GM21529 (cell line): ENCODE measurements at regions not wholly inside any gene's neighbourhood (a gene's known extent, or its start where the extent isn't known, plus 50 kb on each side); places are given as distances from the start of the nearest gene placed in this dataset.
"Not testable (repeated sequence)": the region's sequence is repeated elsewhere in the genome, so short reads cannot be mapped to it uniquely, and the experiment has no call there.

Experiments
- ATAC-seq: cut with Tn5 transposase; IDR thresholded peaks from one replicate; pipeline ENCODE4 v1.9.1; 2021; ENCODE audit not compliant: unreplicated experiment

DNA sequence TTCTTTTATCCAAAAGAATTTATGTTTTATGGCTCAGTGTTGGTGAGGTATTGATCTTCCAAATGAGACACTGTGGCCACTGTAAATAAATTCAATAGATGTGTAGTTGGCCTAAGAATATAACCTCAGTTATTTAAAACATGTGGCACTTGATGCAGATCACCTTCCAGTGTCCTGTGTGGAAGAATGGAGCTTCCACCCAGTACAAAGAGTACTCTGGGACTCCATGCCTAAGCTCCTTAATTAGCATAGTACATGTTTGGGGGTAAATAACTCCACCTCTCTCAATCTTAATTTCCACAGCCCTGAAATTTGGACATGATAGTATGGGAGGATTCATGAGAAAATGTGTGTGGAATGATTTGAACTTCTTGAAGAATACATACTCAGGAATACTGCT is 105.7 kb downstream of the SPDYE17 start:
- not testable (repeated sequence) for ATAC-seq

GRCh38 chr7:76924756-76925155 is 107.4 kb downstream of the SPDYE17 start:
- not testable (repeated sequence) for ATAC-seq

DNA sequence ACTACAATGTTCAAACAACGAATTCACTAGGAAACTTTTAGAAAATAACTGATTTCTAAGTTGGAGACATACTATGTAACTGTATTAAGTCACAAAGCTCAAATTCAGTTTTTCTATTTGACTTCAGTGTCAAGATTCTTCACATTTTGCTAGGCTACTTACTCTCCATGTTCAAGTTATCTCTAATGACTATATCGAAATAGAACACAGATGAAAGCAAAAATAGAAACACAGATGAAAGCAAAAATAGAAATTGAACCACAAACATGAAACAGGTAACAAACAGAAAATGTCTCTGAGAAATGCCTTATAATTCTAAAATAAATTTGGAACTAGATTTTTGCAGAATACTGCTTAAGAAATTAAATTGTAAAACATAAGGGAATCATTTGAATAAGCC is 113.5 kb downstream of the SPDYE17 start:
- peak; percentile 60 for ATAC-seq

DNA sequence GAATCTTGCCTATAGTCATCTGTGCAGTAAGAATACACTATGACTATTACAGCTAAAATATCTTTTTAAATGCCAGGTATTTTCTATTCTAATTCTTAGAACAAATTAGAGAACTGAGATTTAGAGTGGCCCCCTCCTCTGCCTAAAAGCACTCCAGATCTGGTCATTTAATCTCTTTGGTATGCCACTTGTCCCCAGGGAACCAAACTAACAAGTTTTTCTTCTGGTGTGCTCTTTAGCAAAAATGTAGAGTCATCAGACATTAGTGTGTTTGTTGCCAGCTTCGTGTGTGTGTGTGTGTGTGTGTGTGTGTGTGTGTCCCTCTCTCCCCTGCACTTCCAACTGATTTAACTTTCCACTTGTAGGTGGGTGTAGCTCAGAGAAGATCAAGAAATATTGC is 117.8 kb downstream of the SPDYE17 start:
- ATAC-seq = not testable (repeated sequence)

DNA sequence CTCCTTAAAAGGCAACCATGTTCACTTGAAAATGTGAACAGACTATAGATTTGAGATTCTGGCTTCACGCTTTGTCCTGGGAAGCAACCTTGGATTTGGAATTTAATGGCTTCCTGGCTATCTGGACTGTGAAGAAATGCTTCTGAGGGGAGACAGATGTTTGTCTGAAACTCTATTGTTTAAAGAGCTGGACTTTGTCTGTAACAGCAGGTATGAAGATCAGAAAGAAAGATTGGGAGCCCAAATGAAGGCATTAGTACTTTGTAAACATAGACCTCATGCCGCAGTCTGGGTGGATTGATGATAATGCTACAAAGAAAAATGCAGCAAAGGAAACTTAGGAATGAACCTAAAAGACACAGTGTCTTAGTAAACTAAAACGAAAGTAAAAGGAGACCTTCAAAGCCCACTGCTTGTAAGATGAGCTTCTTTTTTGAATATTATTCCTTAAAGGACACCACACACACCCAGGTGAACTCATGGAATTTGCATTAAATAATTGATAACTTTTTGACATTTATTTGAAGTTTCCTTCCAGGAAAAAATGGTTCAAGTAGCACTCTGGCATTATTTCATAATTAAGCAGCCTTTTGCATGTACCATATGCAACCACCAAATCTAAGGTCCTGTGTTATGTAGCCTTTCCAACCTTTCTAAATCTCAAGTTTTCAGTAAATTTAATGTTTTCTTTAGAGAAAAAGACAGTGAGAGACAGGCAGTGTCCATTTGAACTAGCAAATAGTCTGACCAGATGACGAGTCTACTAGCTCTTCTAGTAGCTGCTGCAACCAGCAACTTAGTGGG is 119.9 kb downstream of the SPDYE17 start:
- ATAC-seq = not testable (repeated sequence)

DNA sequence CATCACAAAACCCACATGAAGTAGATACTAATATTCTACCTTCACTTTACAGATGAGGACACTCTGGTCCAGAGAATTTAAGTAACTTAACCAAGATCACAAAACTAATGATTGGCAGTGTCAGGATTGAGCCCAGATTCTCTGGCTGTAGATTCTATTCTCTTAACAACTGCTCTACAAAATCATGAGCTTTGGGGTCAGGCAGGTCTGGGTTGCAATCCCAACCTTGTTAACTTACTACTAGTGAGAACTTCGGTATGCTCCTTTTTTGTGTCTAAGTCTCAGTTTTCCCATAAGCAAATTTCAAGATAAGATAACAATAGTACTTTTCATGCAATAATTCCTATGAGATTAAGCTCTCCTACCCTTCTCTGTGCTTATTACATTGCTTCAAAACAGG is 127.5 kb downstream of the SPDYE17 start:
- not testable (repeated sequence) for ATAC-seq

- ATAC-seq = not testable (repeated sequence)
These were observed 130.0 kb downstream of the SPDYE17 start for GRCh38 chr7:76901944-76902710.

GRCh38 chr7:76898807-76899206 is 133.4 kb downstream of the SPDYE17 start:
- ATAC-seq = not testable (repeated sequence)

DNA sequence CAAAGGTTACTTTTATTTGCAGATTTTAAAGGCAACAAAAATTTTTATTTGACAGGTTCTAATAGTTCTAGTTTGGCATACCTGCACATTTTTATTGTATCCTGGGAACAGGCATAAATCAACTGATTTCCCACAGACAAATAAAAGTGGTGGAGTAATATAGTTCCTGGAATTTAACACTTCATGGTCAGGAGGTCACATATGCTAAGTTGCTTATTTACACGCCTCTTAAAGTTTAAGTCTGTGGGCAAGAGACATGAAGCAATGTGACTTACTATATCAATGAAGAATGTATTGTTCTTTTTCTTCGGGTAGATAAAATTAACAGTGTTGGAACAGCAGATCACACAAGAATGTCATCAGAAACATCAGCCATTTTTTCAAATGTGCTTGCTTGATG is 135.2 kb downstream of the SPDYE17 start:
- not testable (repeated sequence) for ATAC-seq

- not testable (repeated sequence) for ATAC-seq
These were observed 136.5 kb downstream of the SPDYE17 start for GRCh38 chr7:76895696-76896095.

GRCh38 chr7:76891771-76892170 is 140.4 kb downstream of the SPDYE17 start:
- ATAC-seq = not testable (repeated sequence)

GRCh38 chr7:76879733-76880288 is 152.3 kb downstream of the SPDYE17 start:
- not testable (repeated sequence) for ATAC-seq

GRCh38 chr7:76875760-76876159 is 156.4 kb downstream of the SPDYE17 start:
- ATAC-seq = not testable (repeated sequence)

DNA sequence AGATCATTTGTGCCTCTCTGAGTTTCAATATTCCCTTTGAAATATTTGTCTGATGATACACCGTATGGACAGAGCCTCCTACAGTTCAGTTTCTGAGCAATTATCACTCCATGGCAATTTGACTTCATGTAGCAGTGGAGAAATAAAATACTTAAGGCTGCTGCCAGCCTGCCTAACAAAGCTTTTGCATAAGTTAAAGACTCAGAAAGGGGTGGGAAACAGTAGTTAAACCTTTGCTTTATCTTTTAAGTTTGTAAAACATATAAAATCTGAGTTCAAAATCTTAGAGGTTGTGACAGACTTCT is 161.7 kb downstream of the SPDYE17 start:
- not testable (repeated sequence) for ATAC-seq

DNA sequence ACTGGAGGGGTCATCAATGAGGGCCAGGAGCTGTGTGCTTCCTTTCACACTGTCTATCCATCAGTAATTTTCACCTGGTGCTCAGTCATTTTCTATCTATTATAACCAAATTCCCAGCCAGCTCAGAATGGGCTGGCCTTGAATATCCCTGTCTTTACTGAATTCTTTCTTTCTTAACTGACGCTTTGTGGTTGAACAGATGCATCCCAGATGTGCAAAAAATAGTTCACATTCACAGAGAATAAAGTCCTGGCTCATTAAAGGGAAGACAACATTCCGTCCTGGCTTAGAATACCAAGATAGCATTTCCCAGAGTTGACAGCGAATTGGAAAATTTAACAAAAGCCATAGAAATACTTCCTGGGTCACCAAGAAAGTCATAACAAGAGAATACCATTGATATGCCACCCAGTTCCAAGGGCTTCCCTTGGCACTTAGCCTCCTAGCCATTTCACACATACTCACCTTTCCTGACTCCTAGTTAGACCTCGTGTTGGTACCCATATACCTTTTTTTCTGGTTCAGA is 164.7 kb downstream of the SPDYE17 start:
- ATAC-seq = not testable (repeated sequence)

DNA sequence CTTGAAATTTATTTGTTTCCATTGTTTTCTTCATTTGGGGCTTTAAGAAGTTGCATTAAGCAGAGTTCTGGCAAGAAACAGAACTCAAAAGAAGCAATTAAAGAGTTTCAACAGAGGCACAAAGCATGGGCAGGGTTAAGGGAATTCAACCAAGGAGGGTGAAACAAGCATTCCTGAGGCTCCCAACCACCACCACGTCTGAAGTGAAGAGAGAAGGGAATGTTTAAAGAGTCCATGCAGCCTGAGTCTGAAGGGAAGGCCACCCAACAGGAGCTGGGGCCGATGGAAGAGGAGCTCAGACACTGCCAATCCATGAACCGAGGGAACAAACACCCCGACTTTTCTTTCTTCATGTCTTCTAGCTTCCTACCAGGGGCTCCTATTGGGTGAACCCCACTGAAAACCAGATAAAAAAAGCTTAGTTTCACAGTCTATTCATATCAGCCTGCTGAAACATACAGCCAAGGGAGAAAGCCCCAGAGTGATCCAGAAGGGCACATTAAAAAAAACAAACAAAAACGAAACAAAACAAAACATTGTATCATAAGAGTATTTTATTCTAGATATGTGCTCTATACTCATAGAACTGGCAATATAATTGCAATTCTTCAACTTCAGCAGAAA is 168.9 kb downstream of the SPDYE17 start:
- ATAC-seq = peak; percentile 44

DNA sequence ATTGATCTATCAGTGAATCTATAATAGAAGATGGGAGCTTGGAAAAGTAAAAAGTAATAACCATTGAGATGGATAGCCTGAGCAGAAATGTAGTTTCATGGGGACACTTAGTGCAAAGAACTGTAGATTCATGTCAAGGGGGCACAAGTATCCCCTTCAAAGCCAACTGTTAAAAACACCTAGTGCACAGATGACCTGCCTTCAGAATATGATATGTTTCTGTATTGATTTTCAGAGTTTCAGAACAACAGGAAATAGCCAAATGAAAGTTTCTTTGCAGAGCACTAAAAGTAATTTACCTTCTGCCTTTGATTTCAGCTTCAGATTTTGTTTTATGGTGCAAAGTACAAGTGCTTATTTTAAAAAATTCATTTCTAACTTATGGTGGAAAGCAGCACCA is 169.9 kb downstream of the SPDYE17 start:
- peak; percentile 44 for ATAC-seq

DNA sequence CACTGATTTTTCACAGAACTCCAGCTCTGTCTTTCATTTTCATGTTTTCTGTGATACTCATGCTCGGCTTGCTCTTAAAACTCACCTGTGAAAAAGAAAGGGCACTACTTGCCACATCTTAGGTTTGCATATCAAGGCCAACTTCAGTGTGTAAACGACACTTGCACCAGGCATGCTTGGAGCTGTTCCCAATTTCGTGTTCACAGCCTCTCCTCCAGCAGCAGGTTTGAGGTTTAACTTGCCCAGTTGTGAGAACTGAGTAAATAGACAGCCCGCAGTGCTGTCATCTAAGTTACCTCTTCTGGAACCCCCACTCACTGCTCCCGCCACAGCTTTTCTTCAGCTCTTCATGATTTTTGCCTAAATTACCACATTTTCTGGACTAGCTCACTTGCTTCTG is 172.2 kb downstream of the SPDYE17 start:
- not testable (repeated sequence) for ATAC-seq

- not testable (repeated sequence) for ATAC-seq
These were observed 177.5 kb downstream of the SPDYE17 start for GRCh38 chr7:76854631-76855030.

- not testable (repeated sequence) for ATAC-seq
These were observed 179.2 kb downstream of the SPDYE17 start for GRCh38 chr7:76852787-76853584.
